ENCODE measurements at regions not wholly inside any gene's neighbourhood (a gene's known extent, or its start where the extent isn't known, plus 50 kb on each side); places are given as distances from the start of the nearest gene placed in this dataset.
"Not testable (repeated sequence)": the region's sequence is repeated elsewhere in the genome, so short reads cannot be mapped to it uniquely, and the experiment has no call there.

DNA sequence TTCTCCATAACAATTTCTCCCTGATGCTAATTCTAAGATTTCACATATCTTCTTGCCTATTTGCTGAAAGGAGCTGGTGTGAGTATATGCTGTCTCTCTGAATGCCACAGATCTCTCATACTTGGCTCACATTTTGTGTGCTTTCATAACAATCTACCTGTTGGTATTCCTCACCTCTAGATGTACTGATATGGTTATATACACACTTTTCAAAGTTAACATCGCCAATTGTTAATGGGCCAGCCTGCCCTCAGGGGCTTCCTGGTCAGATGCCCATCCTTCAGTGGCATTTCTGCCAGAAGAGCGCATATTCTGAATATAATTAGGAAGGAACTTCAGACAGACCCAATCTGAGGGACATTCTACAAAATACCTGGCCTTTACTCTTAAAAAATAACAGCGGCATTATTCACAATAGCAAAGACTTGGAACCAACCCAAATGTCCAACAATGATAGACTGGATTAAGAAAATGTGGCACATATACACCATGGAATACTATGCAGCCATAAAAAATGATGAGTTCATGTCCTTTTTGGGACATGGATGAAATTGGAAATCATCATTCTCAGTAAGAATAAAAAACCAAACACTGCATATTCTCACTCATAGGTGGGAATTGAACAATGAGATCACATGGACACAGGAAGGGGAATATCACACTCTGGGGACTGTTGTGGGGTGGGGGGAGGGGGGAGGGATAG lies 123.9 kb upstream of the FAT1 start:
- not testable (repeated sequence) for DNase-seq (ENCODE audit: low spot score)

DNA sequence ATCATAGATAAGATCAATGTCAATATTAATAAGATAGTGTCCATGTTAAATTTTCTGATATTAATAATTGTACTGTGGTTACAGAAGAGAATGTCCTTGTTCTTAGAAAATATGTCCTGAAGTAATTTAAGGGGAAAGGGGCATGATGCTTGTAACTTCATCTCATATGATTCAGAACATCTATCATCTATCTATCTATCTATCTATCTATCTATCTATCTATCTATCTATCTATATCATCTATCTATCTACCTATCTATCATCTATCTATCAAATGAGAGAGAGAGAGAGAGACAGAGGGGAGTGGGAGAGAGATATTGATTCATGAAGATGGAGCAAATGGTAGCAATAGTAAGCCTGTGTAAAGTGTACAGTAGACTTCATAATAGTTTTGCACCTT lies 124.8 kb upstream of the FAT1 start:
- no peak for DNase-seq (ENCODE audit: low spot score)

- DNase-seq (ENCODE audit: low spot score) = no peak
These were observed 127.8 kb upstream of the FAT1 start for GRCh38 chr4:186851291-186852072.

GRCh38 chr4:186852073-186852420 lies 128.4 kb upstream of the FAT1 start:
- DNase-seq (ENCODE audit: low spot score) = no peak

- DNase-seq (ENCODE audit: low spot score) = no peak
These were observed 129.3 kb upstream of the FAT1 start for GRCh38 chr4:186852964-186853391.

- no peak for DNase-seq (ENCODE audit: low spot score)
These were observed 130.6 kb upstream of the FAT1 start for GRCh38 chr4:186854256-186854655.

DNA sequence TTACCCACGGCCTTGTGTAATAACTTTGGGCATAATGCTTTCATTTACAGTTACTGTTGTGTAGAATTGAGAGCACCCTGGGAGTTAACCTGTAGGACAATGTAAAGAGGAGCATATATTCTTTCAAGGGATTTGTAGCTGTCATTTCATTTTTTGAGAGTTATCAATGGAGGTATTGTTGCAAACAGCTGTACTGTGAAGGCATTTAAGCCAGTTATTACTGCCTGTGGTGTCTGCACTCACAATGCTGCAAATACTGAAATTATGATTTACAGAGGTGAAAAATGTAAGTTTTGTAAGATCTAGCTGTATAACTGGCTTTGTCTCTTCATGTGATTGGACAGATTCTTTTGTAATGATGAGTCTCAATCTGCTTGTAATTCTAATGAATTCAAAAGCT lies 131.5 kb upstream of the FAT1 start:
- DNase-seq (ENCODE audit: low spot score) = no peak

DNA sequence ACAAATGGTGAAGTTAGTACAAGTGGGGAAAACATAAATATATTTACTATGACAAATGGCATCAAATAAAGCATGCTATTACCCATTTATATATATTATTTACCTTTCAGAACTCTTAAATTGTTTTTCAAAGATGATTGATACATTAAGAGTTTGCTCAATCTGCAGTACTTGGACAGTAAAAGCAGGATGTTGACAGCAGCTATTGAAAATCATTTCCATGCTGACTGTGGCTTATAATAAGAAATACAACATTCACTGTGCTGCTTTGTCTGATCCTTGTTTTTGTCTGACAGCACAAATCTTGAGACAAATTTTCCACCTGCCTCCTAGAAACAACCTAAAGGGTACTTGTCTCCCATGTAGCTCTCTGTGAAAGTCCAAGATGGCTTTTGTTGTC lies 134.1 kb upstream of the FAT1 start:
- no peak for DNase-seq (ENCODE audit: low spot score)

- no peak for DNase-seq (ENCODE audit: low spot score)
These were observed 134.7 kb upstream of the FAT1 start for GRCh38 chr4:186858355-186858754.

DNA sequence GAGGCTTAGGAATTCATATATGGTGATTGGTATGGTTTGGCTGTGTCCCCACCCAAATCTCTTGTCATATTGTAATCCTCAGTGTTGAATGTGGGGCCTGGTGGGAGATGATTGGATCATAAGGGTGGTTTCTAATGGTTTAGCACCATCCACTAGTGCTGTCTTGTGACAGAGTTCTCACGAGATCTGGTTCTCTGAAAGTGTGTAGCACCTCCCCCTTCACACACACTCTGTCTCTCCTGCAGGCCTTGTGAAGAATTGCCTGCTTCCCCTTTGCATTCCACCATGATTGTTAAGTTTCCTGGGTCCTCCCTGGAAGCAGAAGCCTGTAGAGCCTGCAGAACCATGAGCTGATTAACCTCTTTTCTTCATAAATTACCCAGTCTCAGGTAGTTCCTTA lies 135.8 kb upstream of the FAT1 start:
- no peak for DNase-seq (ENCODE audit: low spot score)

GRCh38 chr4:186861317-186861716 lies 137.7 kb upstream of the FAT1 start:
- DNase-seq (ENCODE audit: low spot score) = no peak

DNA sequence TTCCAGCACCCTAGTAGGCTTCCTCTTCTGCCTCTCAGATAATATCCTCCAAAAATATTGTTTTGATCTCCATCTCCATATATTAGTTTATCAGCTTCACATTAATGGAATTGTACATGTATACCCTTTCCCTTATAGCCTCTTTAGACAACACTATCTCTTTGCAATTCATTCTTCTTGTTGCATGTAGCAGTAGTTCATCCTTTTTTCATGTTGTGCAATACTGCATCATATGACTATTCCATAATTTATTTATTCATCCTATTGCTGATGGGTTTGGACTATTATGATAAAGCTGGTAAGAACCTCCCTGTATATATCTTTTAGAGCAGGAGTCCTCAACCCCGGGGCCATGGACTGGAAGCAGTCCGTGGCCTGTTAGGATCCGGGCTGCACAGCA lies 148.2 kb upstream of the FAT1 start:
- no peak for DNase-seq (ENCODE audit: low spot score)

- not testable (repeated sequence) for DNase-seq (ENCODE audit: low spot score)
These were observed 149.4 kb upstream of the FAT1 start for GRCh38 chr4:186873095-186873494.

DNA sequence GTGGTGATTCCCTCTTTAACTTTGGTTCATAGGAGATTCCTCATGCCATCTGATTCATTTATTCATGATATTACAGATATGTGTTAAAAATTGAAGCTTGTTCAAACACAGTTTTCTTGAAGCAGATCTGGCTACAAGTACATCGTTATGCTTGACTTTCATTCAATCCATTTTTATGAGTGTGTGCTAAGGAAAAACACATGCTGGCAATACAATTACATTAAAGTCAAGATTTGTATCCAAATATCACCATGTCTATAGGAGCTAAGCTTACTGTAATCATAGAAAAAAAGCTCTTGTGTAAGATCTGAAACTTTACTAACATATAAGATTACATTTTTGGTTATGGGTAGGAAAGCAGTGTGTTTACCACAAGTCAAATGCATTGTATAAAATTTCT lies 151.8 kb upstream of the FAT1 start:
- no peak for DNase-seq (ENCODE audit: low spot score)

DNA sequence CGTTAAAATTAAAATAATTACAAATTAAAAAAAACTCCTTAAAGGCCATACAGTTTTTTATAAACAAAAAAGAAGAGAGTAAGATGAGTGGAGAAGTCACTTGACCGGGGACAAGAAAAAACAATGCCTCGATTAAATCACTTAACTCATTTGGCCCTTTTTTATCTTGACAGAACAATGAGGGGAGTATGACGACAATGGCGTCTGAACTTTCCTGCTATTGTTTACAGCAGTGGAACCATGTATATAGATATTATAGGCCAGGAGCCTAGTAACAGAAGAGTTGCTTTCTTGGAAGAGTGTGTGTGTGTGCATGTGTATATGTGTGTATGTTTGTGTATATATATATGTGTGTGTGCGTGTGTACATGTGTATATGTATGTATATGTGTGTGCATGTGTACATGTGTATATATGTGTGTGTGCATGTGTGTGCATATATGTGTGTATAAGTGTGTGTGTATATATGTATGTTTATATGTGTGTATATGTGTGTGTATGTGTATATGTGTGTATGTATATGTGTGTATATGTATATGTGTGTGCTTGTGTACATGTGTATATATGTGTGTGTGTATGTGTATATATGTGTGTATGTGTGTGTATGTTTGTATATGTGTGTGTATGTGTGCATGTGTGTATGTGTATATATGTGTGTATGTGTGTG lies 153.4 kb upstream of the FAT1 start:
- no peak for DNase-seq (ENCODE audit: low spot score)

DNA sequence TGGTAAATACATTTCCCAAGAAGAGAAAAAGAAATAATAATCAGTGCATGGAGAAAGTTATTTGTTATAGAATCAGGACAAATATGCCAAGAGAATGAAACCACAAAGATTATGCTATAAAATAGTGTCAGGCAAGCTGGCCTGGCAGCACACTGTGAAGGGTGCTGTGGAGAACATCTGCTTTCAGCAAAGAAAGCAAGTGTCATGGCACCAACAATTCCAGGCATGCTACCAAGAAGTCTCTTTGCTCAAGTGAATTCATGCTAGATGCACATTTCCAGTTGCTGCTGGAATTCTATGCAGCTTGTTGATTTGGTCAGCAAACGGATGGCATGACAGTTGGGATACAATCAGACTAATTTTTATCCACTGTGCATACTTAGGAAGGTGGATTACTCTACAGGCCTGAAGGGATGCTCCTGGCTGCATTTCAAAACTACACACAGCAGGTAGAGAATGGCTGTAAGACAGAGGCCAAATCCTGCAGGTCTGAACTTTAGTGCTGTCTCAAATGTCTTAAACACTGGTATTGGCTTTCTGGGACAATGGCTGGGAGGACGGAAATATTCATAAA lies 154.6 kb upstream of the FAT1 start:
- no peak for DNase-seq (ENCODE audit: low spot score)

- no peak for DNase-seq (ENCODE audit: low spot score)
These were observed 158.0 kb upstream of the FAT1 start for GRCh38 chr4:186881521-186882220.

GRCh38 chr4:186882293-186882692 lies 158.6 kb upstream of the FAT1 start:
- DNase-seq (ENCODE audit: low spot score) = no peak

GRCh38 chr4:186885289-186885688 lies 161.6 kb upstream of the FAT1 start:
- DNase-seq (ENCODE audit: low spot score) = no peak

DNA sequence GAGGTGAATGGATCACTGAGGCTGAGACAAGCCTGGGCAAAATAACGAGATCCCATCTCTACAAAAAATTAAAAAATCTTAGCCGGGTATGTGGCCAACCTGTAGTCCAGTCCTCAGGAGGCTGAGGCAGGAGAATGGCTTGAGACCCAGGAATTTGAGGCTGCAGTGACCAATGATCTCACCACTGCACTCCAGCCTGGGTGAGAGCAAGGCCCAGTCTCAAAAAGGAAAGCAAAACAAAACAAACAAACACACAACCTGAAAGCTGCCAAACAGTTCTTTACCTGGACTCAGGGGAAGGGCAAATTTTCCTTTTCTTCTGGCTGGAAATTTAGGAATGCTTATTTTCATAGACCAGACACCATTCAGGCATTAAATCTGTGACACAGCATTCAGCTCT lies 163.1 kb upstream of the FAT1 start:
- no peak for DNase-seq (ENCODE audit: low spot score)

GRCh38 chr4:186887291-186887700 lies 163.6 kb upstream of the FAT1 start:
- no peak for DNase-seq (ENCODE audit: low spot score)

GRCh38 chr4:186887752-186888151 lies 164.1 kb upstream of the FAT1 start:
- DNase-seq (ENCODE audit: low spot score) = no peak
